NB4 (cell line): ENCODE measurements at regions not wholly inside any gene's neighbourhood (a gene's known extent, or its start where the extent isn't known, plus 50 kb on each side); places are given as distances from the start of the nearest gene placed in this dataset.

ENCODE experiments used
- CTCF ChIP-seq: IDR thresholded peaks from one replicate; pipeline ENCODE4 v1.5.1; 2012; ENCODE audit warnings: low read depth, low read length
- POLR2A ChIP-seq: IDR thresholded peaks from 2 replicates; pipeline ENCODE4 v1.6.1; 2011; ENCODE audit warnings: mild to moderate bottlenecking; ENCODE audit not compliant: insufficient read length; ENCODE audit errors: extremely low read depth

- no peak for TF ChIP-seq POLR2A
- no peak for TF ChIP-seq CTCF
These were observed 187.5 kb upstream of the ZNF469 start for GRCh38 chr16:88195269-88195705.
